ENCODE measurements at regions not wholly inside any gene's neighbourhood (a gene's known extent, or its start where the extent isn't known, plus 50 kb on each side); places are given as distances from the start of the nearest gene placed in this dataset.

DNA sequence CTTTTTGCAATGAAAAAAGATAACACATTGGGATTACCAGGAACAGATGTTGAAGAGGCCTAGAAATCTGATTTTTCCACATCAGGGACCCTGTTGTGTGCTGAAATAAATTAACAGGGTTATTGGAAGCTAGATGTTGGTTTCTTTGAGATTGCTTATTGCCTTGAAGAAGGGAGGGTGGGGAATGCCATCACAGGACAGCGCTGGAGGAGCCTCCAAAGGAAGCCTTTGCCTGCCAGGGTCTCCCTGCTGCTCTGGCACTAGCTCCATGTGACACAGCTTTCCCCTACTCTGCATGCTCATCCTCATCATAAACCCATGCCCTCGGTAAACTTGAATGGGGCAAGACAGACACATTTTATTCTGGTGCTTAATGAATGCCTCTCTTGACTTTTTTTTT is 76.1 kb downstream of the MID1IP1 start:
- POLR2A ChIA-PET, result no interaction called here
- CTCF ChIA-PET, result no interaction called here
- TF ChIP-seq, protein P1, sequence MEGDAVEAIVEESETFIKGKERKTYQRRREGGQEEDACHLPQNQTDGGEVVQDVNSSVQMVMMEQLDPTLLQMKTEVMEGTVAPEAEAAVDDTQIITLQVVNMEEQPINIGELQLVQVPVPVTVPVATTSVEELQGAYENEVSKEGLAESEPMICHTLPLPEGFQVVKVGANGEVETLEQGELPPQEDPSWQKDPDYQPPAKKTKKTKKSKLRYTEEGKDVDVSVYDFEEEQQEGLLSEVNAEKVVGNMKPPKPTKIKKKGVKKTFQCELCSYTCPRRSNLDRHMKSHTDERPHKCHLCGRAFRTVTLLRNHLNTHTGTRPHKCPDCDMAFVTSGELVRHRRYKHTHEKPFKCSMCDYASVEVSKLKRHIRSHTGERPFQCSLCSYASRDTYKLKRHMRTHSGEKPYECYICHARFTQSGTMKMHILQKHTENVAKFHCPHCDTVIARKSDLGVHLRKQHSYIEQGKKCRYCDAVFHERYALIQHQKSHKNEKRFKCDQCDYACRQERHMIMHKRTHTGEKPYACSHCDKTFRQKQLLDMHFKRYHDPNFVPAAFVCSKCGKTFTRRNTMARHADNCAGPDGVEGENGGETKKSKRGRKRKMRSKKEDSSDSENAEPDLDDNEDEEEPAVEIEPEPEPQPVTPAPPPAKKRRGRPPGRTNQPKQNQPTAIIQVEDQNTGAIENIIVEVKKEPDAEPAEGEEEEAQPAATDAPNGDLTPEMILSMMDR (IDR thresholded peaks at IDR 0.05; ENCODE audit: insufficient read depth, low read length, missing control alignments), result no peak

DNA sequence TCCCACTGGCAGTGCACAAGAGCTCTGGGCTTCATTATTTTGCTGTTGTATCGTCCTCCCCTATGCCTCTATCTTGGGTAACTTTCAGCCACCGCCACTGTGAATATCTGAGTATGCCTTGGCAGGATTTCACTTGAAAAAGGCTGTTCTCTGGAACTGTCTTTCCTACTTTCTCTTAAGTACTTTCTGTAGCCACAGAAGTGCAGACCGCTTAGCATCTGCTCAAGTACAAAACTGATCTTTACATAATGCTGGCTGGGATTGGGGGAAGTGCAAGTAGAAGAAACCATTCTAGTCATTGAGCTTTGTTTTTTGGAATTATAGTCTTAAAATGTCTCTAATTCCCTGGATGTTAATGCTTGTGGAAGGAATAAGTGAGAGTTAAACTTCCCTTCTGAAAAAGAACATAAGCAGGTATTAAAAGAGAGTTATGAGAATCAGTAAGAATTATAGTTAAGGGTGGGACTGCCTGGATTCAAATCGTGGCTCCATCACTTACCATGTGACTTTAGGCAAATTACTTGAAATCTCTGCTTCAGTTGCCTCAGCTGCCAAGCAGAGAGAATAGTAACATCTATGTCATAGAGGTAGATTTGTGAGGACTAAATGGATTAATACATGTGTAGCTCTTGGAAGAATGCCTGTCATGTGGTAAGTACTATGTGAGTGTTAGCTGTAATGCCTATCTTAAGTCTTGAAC is 77.5 kb downstream of the MID1IP1 start:
- TF ChIP-seq, protein P1 (IDR thresholded peaks at IDR 0.05; ENCODE audit: insufficient read depth, low read length, missing control alignments), result no peak
- POLR2A ChIA-PET, result no interaction called here
- H3K4me3 ChIP-seq (ENCODE audit: low read depth, low read length), result no peak overlapping the region
- CTCF ChIA-PET, result interaction anchor here (0.6 kb wide), 1 partner anchor 115 kb away, joined by 3 read pairs; no protein-coding TSS in a partner anchor
- DNase-seq (ENCODE audit: low read depth, low spot score), result no peak

More for the DNA sequence above, 76.1 kb downstream of the MID1IP1 start:
- no peak for DNase-seq (ENCODE audit: low read depth, low spot score)
- no peak overlapping the region for H3K4me3 ChIP-seq (ENCODE audit: low read depth, low read length)

DNA sequence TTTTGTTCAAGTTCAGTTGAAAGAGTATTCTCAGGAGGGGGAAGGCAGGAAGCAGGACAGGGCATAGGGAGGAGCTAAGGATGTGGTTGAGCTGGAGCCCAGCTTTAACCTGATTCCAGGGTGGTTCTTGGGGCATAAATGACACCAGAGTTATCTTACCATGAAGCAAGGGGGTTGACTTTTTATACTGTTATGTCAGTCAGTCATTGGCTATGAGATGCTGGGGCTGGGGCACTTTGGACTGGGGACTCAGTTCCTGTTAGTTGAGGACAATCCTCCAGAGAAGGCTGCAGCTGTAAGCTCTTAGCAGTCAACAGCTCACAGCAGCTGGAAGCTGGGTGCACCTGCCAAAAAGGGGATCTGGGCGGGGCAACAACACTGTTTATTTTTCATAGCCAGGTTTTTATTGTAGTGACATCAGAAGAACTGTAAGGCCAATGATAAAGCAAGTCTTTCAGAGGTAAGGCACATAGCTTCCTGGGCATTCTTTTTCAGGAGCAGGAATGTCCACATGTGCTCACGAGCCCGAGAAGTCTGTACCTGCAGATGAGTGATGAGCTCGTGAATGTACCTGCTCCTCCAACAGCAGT is 78.5 kb downstream of the MID1IP1 start:
- no peak overlapping the region for H3K4me3 ChIP-seq (ENCODE audit: low read depth, low read length)
- no peak for DNase-seq (ENCODE audit: low read depth, low spot score)
- CTCF ChIA-PET, result no interaction called here
- POLR2A ChIA-PET, result interaction anchor here (1.0 kb wide), 1 partner anchor 11 kb away, joined by 4 read pairs; no protein-coding TSS in a partner anchor
- TF ChIP-seq, protein P1 (IDR thresholded peaks at IDR 0.05; ENCODE audit: insufficient read depth, low read length, missing control alignments), result no peak

DNA sequence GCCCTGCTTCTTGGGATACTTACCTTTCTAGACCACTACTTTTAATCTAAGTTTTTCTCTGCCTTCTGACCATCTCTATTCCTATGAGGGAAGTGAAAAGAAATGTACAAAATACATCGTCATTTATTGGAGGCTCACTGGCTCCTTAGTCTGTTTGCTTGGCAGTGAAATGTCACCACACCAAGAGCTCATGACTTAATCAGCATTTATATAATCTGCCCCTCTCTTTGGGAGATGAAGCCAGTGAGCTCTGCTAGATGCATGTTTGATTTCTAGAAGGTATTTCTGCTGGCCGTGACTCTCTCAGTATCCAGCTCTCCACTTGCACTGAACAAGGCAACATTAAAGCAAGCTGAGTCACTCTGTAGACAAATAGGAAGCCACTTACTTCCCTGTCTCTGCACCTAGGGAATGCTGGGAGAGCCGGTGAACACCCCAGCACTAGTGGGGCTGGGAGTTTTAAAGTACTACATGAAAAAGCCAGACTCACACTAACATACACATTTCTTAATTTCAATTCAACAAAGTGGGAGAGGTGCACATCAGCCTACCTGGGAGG is 79.1 kb downstream of the MID1IP1 start:
- DNase-seq (ENCODE audit: low read depth, low spot score), result no peak
- POLR2A ChIA-PET, result interaction anchor here (1.0 kb wide), 1 partner anchor 11 kb away, joined by 4 read pairs; no protein-coding TSS in a partner anchor
- no peak overlapping the region for H3K4me3 ChIP-seq (ENCODE audit: low read depth, low read length)
- TF ChIP-seq, protein P1 (IDR thresholded peaks at IDR 0.05; ENCODE audit: insufficient read depth, low read length, missing control alignments), result no peak
- CTCF ChIA-PET, result no interaction called here

DNA sequence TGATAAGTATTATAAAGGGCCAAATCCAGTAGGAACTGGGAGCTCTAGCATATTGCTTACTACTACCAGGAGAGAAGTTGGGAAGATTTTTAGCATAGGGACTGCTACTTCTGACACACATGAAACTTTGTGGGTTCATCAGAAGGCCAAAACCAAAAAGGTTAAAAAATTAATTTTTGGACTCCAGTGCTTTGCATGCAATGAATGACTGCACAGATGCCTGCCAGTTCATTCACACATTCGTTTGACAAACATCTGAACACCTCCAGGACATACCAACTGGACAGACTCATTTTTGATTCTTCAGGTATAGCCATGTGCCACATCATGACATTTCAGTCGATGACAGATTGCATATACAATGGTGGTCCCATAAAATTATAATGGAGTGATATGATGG is 79.8 kb downstream of the MID1IP1 start:
- no peak for DNase-seq (ENCODE audit: low read depth, low spot score)
- no peak overlapping the region for H3K4me3 ChIP-seq (ENCODE audit: low read depth, low read length)
- TF ChIP-seq, protein P1 (IDR thresholded peaks at IDR 0.05; ENCODE audit: insufficient read depth, low read length, missing control alignments), result no peak
- POLR2A ChIA-PET, result no interaction called here
- CTCF ChIA-PET, result no interaction called here

DNA sequence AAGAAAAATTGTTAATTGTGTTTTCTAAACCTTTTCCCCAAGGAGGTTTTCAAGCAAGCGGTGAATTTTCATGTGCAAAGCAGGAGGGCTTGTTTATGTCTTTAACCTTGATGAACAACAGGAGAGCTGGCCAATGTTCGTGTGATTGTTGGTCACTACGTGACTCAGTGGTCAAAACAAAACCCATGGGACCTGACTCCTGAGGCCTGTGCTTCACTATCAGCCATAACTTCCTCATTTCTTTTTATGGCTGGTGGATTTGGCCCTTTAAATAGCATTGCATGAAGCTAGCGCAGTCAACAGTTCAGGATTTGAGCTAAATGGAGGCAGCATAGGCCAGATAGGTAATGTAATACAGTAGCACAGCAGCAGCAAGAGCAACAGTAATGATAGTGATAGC is 80.5 kb downstream of the MID1IP1 start:
- POLR2A ChIA-PET, result no interaction called here
- CTCF ChIA-PET, result no interaction called here
- no peak for DNase-seq (ENCODE audit: low read depth, low spot score)
- TF ChIP-seq, protein P1 (IDR thresholded peaks at IDR 0.05; ENCODE audit: insufficient read depth, low read length, missing control alignments), result no peak
- H3K4me3 ChIP-seq (ENCODE audit: low read depth, low read length), result no peak overlapping the region
